HG03521 (cell line): ENCODE measurements at regions not wholly inside any gene's neighbourhood (a gene's known extent, or its start where the extent isn't known, plus 50 kb on each side); places are given as distances from the start of the nearest gene placed in this dataset.
"Not testable (repeated sequence)": the region's sequence is repeated elsewhere in the genome, so short reads cannot be mapped to it uniquely, and the experiment has no call there.

Experiments used
- ATAC-seq: cut with Tn5 transposase; IDR thresholded peaks from one replicate; pipeline ENCODE4 v1.9.1; 2021; ENCODE audit warnings: mild to moderate bottlenecking, moderate library complexity; ENCODE audit not compliant: unreplicated experiment

- ATAC-seq = no peak
These were observed 179.6 kb downstream of the TBC1D2B start for GRCh38 chr15:77897896-77898406.

- ATAC-seq = not testable (repeated sequence)
These were observed 180.2 kb downstream of the TBC1D2B start for GRCh38 chr15:77897113-77897895.

- ATAC-seq = not testable (repeated sequence)
These were observed 181.1 kb downstream of the TBC1D2B start for GRCh38 chr15:77896147-77897112.

- ATAC-seq = no peak
These were observed 181.8 kb downstream of the TBC1D2B start for GRCh38 chr15:77895742-77896141.

GRCh38 chr15:77895145-77895544, 182.4 kb downstream of the TBC1D2B start:
- ATAC-seq = not testable (repeated sequence)

- ATAC-seq = not testable (repeated sequence)
These were observed 183.6 kb downstream of the TBC1D2B start for GRCh38 chr15:77893671-77894640.

- not testable (repeated sequence) for ATAC-seq
These were observed 184.3 kb downstream of the TBC1D2B start for GRCh38 chr15:77893246-77893645.

GRCh38 chr15:77892335-77892734, 185.2 kb downstream of the TBC1D2B start:
- no peak for ATAC-seq

- not testable (repeated sequence) for ATAC-seq
These were observed 185.6 kb downstream of the TBC1D2B start for GRCh38 chr15:77891862-77892261.

- ATAC-seq = not testable (repeated sequence)
These were observed 186.4 kb downstream of the TBC1D2B start for GRCh38 chr15:77890911-77891801.

- not testable (repeated sequence) for ATAC-seq
These were observed 187.4 kb downstream of the TBC1D2B start for GRCh38 chr15:77889828-77890725.

- ATAC-seq = no peak
These were observed 188.3 kb downstream of the TBC1D2B start for GRCh38 chr15:77889009-77889806.

- not testable (repeated sequence) for ATAC-seq
These were observed 189.7 kb downstream of the TBC1D2B start for GRCh38 chr15:77887563-77888429.

GRCh38 chr15:77886805-77887448, 190.6 kb downstream of the TBC1D2B start:
- no peak for ATAC-seq

- not testable (repeated sequence) for ATAC-seq
These were observed 191.5 kb downstream of the TBC1D2B start for GRCh38 chr15:77885877-77886500.
